ENCODE measurements at regions not wholly inside any gene's neighbourhood (a gene's known extent, or its start where the extent isn't known, plus 50 kb on each side); places are given as distances from the start of the nearest gene placed in this dataset.

DNA sequence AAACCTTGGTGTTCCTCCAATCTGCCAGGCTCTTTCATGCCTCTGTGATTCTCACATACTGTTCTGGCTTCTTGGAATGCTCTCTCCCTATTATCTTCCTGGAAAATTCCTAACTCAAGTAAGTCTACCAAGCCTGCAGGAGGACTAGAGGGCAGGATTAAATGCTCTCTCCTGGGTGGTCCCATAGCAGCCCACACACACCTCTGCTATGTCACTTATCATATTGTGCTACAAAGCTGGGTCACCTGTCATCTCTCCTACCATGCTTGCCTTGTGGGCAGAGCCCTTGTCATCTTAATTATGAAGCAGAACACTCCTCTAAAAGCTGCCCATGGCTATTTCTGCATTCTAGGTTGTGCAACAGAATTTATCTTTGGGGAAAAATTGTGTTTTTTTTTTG is 344.5 kb upstream of the NOCT start:
- no peak for TF ChIP-seq NFRKB (IDR thresholded peaks at IDR 0.05)
- TF ChIP-seq HDGF (IDR thresholded peaks at IDR 0.05; ENCODE audit: borderline replicate concordance): no peak
- TF ChIP-seq ARNT (IDR thresholded peaks at IDR 0.05): no peak
- no peak for TF ChIP-seq ZNF384 (IDR thresholded peaks at IDR 0.05)
- no peak for TF ChIP-seq TARDBP (IDR thresholded peaks at IDR 0.05)
- no peak for TF ChIP-seq FOXA1 (IDR thresholded peaks at IDR 0.05)
- TF ChIP-seq CTBP1 (IDR thresholded peaks at IDR 0.05; ENCODE audit: borderline replicate concordance): no peak
- TF ChIP-seq SUZ12 (IDR thresholded peaks at IDR 0.05): no peak
- TF ChIP-seq SP1 (IDR thresholded peaks at IDR 0.05): no peak
- TF ChIP-seq BHLHE40 (IDR thresholded peaks at IDR 0.05; ENCODE audit: borderline replicate concordance): no peak
- TF ChIP-seq, protein P1, sequence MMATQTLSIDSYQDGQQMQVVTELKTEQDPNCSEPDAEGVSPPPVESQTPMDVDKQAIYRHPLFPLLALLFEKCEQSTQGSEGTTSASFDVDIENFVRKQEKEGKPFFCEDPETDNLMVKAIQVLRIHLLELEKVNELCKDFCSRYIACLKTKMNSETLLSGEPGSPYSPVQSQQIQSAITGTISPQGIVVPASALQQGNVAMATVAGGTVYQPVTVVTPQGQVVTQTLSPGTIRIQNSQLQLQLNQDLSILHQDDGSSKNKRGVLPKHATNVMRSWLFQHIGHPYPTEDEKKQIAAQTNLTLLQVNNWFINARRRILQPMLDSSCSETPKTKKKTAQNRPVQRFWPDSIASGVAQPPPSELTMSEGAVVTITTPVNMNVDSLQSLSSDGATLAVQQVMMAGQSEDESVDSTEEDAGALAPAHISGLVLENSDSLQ (IDR thresholded peaks at IDR 0.05): no peak
- CTCF ChIA-PET: no interaction called here
- no peak for DNase-seq (ENCODE audit: extremely low spot score)
- POLR2A ChIA-PET: no interaction called here

DNA sequence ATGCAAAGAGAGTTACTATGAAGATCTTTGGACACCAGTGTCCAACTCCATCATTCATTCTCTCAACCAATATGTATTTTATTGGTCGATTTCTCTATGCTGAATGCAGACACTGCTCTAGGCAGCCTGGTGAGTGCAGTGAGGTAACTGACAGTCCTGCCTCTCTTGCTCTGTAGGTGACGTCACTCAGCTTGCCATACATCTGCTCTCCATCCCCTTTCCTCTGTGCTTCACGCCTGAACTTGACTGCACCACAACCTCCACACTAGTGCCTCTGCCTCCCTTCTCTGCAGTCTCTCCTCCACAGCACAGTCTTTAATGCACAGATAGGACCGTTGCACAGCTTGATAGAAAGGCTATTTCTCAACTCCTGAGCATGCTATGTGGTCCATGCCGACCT is 344.9 kb upstream of the NOCT start:
- TF ChIP-seq ARNT (IDR thresholded peaks at IDR 0.05) (no peak), L3MBTL2 (conservative IDR thresholded peaks at IDR 0.05) (no peak), ZNF384 (IDR thresholded peaks at IDR 0.05) (no peak), TARDBP (IDR thresholded peaks at IDR 0.05) (no peak), NFRKB (IDR thresholded peaks at IDR 0.05) (no peak), BHLHE40 (IDR thresholded peaks at IDR 0.05; ENCODE audit: borderline replicate concordance) (no peak), CTBP1 (IDR thresholded peaks at IDR 0.05; ENCODE audit: borderline replicate concordance) (no peak), FOXK2 (IDR thresholded peaks at IDR 0.05) (no peak), FOXM1 (IDR thresholded peaks at IDR 0.05; ENCODE audit: borderline replicate concordance) (no peak)
- TF ChIP-seq, protein P1 (IDR thresholded peaks at IDR 0.05): no peak
- ChIA-PET POLR2A (no interaction called here), CTCF (no interaction called here)
- no peak for DNase-seq (ENCODE audit: extremely low spot score)

DNA sequence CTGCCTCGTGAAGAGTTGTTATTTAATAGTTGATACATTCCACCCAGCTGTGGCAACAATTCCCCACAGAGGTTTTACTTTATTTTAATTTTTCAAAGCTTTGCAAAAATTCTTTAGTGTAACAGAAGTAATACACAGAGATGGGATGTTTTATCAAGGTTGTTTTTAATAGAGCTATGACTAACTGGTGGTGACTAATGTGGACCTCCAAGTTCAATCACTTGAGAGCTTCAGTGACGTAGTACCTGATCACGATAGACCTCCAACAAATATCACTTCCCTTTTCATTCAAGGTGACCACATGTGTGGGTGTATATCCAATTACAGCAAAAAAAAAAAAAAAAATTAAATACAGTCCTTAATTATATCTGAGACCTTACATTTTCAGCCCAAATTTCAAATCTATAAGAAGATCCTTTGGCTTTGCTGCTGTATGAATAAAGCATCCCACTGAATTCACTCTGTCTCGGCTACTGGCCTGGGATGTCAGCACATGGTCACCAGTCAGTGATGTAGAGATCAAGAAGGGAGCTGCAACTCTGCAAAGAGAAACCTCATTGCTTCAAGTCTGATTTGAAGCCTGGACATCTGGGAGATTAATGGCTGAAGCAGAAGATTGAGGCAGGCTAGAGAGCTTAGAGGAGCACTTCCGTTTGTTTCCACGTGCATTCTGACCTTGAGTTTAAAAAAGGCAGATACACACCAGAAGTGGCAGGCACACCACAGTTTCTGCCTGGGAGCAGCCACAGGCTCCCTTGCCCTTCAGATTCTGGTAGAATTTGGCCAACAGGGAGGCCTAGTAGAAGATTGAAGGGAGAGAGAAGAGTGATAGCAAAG is 345.9 kb upstream of the NOCT start:
- POLR2A ChIA-PET: no interaction called here
- TF ChIP-seq ARNT (IDR thresholded peaks at IDR 0.05) (no peak), HDGF (IDR thresholded peaks at IDR 0.05; ENCODE audit: borderline replicate concordance) (no peak), ZNF384 (IDR thresholded peaks at IDR 0.05) (no peak), FOXM1 (IDR thresholded peaks at IDR 0.05; ENCODE audit: borderline replicate concordance) (no peak), CTBP1 (IDR thresholded peaks at IDR 0.05; ENCODE audit: borderline replicate concordance) (no peak), SUZ12 (IDR thresholded peaks at IDR 0.05) (no peak), LEF1 (IDR thresholded peaks at IDR 0.05; ENCODE audit: borderline replicate concordance) (no peak), TARDBP (IDR thresholded peaks at IDR 0.05) (no peak), ELF4 (IDR thresholded peaks at IDR 0.05) (no peak), L3MBTL2 (conservative IDR thresholded peaks at IDR 0.05) (no peak), FOXK2 (IDR thresholded peaks at IDR 0.05) (no peak), NFRKB (IDR thresholded peaks at IDR 0.05) (no peak), SP1 (IDR thresholded peaks at IDR 0.05) (no peak)
- TF ChIP-seq, protein P1 (IDR thresholded peaks at IDR 0.05): no peak

DNA sequence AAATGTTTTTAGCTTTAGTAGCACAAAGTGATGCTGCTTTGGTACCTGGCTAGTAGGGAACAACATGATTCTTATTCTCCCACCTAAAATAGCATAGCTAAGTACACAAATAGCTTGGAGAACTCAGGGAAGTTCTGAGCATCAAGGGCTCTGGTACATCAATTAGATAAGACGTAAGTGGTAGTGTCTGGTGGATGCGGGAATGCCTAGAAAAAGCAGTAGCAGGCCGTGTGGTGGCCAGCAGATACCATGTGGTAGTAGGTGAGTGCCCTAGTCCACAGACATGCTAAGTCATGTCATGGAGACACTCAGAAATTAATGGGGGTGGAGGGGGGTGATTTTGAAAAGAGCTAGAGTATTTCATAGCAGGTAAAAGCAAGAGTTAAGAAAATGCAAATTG is 347.3 kb upstream of the NOCT start:
- TF ChIP-seq TARDBP (IDR thresholded peaks at IDR 0.05) (no peak), ARNT (IDR thresholded peaks at IDR 0.05) (no peak), FOXK2 (IDR thresholded peaks at IDR 0.05) (no peak), SUZ12 (IDR thresholded peaks at IDR 0.05) (no peak), ZNF384 (IDR thresholded peaks at IDR 0.05) (no peak), BHLHE40 (IDR thresholded peaks at IDR 0.05; ENCODE audit: borderline replicate concordance) (no peak), CTBP1 (IDR thresholded peaks at IDR 0.05; ENCODE audit: borderline replicate concordance) (no peak), FOXA1 (IDR thresholded peaks at IDR 0.05) (no peak), SP1 (IDR thresholded peaks at IDR 0.05) (no peak), LEF1 (IDR thresholded peaks at IDR 0.05; ENCODE audit: borderline replicate concordance) (no peak), FOXM1 (IDR thresholded peaks at IDR 0.05; ENCODE audit: borderline replicate concordance) (no peak), ELF4 (IDR thresholded peaks at IDR 0.05) (no peak), HDGF (IDR thresholded peaks at IDR 0.05; ENCODE audit: borderline replicate concordance) (no peak), NFRKB (IDR thresholded peaks at IDR 0.05) (no peak), L3MBTL2 (conservative IDR thresholded peaks at IDR 0.05) (no peak)
- no peak for DNase-seq (ENCODE audit: extremely low spot score)
- ChIA-PET CTCF (interaction anchor here (0.8 kb wide), 1 partner anchor 11 kb away, joined by 3 read pairs; no protein-coding TSS in a partner anchor), POLR2A (no interaction called here)

More for the DNA sequence above, 345.9 kb upstream of the NOCT start:
- DNase-seq (ENCODE audit: extremely low spot score): no peak
- CTCF ChIA-PET: interaction anchor here (0.6 to 0.8 kb wide), 2 partner anchors 56 to 102 kb away, joined by 3 read pairs; no protein-coding TSS in a partner anchor

DNA sequence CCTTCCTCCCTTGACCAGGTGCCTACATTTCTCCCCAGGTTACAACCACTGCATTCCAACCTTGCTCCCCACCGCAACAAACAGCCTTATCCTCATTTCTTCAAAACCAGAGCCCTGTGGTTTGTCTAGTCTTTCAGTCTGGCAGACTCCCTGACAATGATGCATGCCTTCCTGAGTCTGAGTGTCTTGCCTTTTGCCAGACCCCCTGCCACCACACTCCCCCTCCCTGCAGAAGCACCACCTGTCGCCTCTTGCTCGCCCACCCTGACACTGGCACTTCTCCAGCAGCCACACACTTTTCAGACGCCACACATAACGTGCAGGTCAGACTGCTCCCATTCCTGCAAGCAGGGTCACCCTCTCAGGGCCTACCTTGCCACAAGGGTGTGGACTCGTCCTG is 349.2 kb upstream of the NOCT start:
- POLR2A ChIA-PET: no interaction called here
- TF ChIP-seq SP1 (IDR thresholded peaks at IDR 0.05): no peak
- no peak for TF ChIP-seq ARNT (IDR thresholded peaks at IDR 0.05)
- TF ChIP-seq L3MBTL2 (conservative IDR thresholded peaks at IDR 0.05): no peak
- no peak for TF ChIP-seq NFRKB (IDR thresholded peaks at IDR 0.05)
- TF ChIP-seq SUZ12 (IDR thresholded peaks at IDR 0.05): no peak
- TF ChIP-seq BHLHE40 (IDR thresholded peaks at IDR 0.05; ENCODE audit: borderline replicate concordance): no peak
- TF ChIP-seq ELF4 (IDR thresholded peaks at IDR 0.05): no peak
- no peak for TF ChIP-seq LEF1 (IDR thresholded peaks at IDR 0.05; ENCODE audit: borderline replicate concordance)
- no peak for TF ChIP-seq CTBP1 (IDR thresholded peaks at IDR 0.05; ENCODE audit: borderline replicate concordance)
- no peak for TF ChIP-seq FOXM1 (IDR thresholded peaks at IDR 0.05; ENCODE audit: borderline replicate concordance)
- CTCF ChIA-PET: no interaction called here
- no peak for DNase-seq (ENCODE audit: extremely low spot score)

DNA sequence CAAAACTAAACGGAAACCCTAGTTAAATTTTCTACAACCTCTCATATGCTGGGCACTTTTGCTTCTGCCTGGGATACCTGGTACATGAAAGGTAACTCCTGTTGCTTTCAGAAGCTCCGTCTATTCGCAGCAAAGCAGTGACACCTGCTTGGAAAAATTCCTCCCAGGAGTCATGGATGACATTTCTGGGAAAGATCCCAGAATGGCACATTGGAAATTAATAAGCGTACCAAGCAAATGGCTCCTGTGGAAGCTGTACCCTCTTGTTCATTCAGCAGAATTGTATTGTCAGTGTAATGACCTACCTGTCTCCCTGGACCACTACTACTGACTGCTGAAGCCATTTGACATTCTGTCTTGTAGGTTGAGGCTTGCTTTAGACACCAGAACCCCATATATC is 349.7 kb upstream of the NOCT start:
- no peak for TF ChIP-seq L3MBTL2 (conservative IDR thresholded peaks at IDR 0.05)
- TF ChIP-seq, protein P1 (IDR thresholded peaks at IDR 0.05): no peak
- TF ChIP-seq SUZ12 (IDR thresholded peaks at IDR 0.05): no peak
- no peak for TF ChIP-seq LEF1 (IDR thresholded peaks at IDR 0.05; ENCODE audit: borderline replicate concordance)
- TF ChIP-seq NFRKB (IDR thresholded peaks at IDR 0.05): no peak
- TF ChIP-seq FOXK2 (IDR thresholded peaks at IDR 0.05): no peak
- no peak for TF ChIP-seq SP1 (IDR thresholded peaks at IDR 0.05)
- no peak for TF ChIP-seq FOXM1 (IDR thresholded peaks at IDR 0.05; ENCODE audit: borderline replicate concordance)
- TF ChIP-seq ZNF384 (IDR thresholded peaks at IDR 0.05): no peak
- no peak for TF ChIP-seq BHLHE40 (IDR thresholded peaks at IDR 0.05; ENCODE audit: borderline replicate concordance)
- TF ChIP-seq ARNT (IDR thresholded peaks at IDR 0.05): no peak
- no peak for TF ChIP-seq ELF4 (IDR thresholded peaks at IDR 0.05)
- TF ChIP-seq TARDBP (IDR thresholded peaks at IDR 0.05): no peak
- TF ChIP-seq CTBP1 (IDR thresholded peaks at IDR 0.05; ENCODE audit: borderline replicate concordance): no peak
- no peak for TF ChIP-seq FOXA1 (IDR thresholded peaks at IDR 0.05)
- no peak for TF ChIP-seq HDGF (IDR thresholded peaks at IDR 0.05; ENCODE audit: borderline replicate concordance)
- no peak for DNase-seq (ENCODE audit: extremely low spot score)
- CTCF ChIA-PET: no interaction called here
- POLR2A ChIA-PET: no interaction called here

Measured in HEK293T (cell line).